Testis (tissue), 2 donors: ENCODE measurements at regions not wholly inside any gene's neighbourhood (a gene's known extent, or its start where the extent isn't known, plus 50 kb on each side); places are given as distances from the start of the nearest gene placed in this dataset.

Experiments
- POLR2A ChIP-seq: fragments of 450-650 bp; IDR thresholded peaks from one replicate; pipeline ENCODE4 v1.6.1; 2017; ENCODE audit warnings: antibody characterized with exemption, mild to moderate bottlenecking, moderate library complexity
- TF ChIP-seq, protein P1 (sequence below), 3 experiments: fragments of 450-650 bp in 2 of 3; fragments of 200-600 bp in 1 of 3; sonication (generic) in 1 of 3; IDR thresholded peaks; one replicate each; pipeline ENCODE4 v1.5.1; 2016 to 2019; ENCODE audit warnings: antibody characterized with exemption in 3 of 3, mild to moderate bottlenecking in 2 of 3, moderate library complexity in 1 of 3

DNA sequence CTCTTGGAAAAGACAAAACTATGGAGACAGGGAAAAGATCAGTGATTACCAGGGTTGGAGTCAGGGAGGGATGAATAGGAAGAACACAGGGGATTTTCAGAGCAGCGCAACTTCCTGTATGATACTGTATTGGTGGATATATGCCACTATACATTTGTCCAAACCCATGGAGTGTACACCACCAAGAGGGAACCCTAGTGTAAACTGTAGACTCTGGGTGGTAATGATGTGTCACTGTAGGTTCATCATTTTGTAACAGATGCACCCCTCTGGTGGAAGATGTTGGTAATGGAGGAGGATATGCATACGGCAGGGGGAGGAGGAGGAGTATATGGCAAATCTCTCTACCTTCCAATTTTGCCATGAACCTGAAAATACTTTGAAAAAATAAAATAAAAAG is 68.1 kb downstream of the UFM1 start:
- TF ChIP-seq, protein P1, sequence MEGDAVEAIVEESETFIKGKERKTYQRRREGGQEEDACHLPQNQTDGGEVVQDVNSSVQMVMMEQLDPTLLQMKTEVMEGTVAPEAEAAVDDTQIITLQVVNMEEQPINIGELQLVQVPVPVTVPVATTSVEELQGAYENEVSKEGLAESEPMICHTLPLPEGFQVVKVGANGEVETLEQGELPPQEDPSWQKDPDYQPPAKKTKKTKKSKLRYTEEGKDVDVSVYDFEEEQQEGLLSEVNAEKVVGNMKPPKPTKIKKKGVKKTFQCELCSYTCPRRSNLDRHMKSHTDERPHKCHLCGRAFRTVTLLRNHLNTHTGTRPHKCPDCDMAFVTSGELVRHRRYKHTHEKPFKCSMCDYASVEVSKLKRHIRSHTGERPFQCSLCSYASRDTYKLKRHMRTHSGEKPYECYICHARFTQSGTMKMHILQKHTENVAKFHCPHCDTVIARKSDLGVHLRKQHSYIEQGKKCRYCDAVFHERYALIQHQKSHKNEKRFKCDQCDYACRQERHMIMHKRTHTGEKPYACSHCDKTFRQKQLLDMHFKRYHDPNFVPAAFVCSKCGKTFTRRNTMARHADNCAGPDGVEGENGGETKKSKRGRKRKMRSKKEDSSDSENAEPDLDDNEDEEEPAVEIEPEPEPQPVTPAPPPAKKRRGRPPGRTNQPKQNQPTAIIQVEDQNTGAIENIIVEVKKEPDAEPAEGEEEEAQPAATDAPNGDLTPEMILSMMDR (IDR thresholded peaks at IDR 0.05), result peak in 1 of 3 experiments; percentile 21
- TF ChIP-seq POLR2A, result no peak
